HT-29 (cell line): ENCODE measurements at regions not wholly inside any gene's neighbourhood (a gene's known extent, or its start where the extent isn't known, plus 50 kb on each side); places are given as distances from the start of the nearest gene placed in this dataset.
A peak's percentile ranks its signal among the peaks of the same experiment; 100 is the strongest.

Experiments used
- DNase-seq: peaks from one replicate; pipeline ENCODE4 v3.0.0-alpha.2; 2015; ENCODE audit warnings: low spot score

DNA sequence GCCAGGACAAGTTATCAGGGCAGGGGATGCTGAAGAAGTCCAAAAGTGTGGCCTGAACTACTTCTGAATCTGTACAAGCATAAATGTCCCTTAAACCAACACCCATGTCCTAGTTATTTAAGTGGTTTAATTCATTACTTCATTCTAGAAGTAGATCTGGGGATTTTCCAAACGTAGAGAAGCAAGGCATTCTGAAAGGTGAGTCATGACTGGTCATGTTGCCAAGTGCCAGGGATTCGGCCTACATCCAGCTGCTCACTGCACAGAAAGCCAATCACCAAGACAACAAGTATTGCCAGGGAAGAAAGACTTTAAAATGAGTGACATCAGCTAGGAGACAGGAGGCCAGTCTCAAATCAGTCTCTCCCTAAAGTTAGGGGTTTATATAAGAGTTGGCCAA is 396.6 kb downstream of the GABRB3 start:
- no peak for DNase-seq

DNA sequence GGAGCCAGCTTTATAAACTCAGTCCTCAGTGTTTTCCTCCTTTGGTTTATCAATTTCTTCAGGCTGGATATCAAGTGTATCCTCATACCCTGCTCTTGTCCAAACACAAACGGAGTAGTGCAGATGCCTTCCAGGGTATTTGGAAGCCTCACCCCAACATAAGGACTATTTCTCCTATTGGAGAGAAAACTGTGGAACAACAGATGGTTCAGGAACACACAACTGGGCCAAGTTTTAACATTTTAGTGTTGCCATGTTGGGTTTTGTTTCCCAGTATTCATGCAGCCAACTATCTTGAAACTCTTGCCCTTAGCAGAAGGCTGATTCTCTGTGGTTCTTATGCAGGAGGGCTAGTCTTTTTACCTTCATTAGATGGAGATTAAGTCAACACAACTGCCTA is 398.1 kb downstream of the GABRB3 start:
- DNase-seq, result no peak

- DNase-seq, result no peak
These were observed 400.2 kb downstream of the GABRB3 start for GRCh38 chr15:26372706-26373105.

GRCh38 chr15:26365077-26365476 is 407.8 kb downstream of the GABRB3 start:
- DNase-seq, result no peak

- DNase-seq, result no peak
These were observed 413.0 kb downstream of the GABRB3 start for GRCh38 chr15:26359855-26360254.

DNA sequence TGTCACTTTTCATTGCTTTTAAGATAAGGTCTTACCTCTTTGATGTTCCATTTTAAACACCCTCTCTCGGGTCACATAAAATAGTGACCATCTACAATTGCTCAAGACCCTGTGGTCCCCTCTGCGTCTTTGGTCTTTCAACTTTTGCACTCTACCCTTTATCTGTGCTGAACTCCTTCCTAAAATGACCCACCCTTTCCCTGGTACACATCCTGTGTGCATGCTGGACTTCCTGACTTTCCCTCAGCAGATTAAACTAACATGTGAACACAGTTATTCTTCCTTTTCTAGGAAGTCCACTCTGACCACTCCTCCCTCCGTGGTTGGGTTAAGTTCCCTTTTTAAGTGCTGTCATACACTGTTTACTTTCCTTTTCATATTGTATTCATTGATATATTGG is 414.2 kb downstream of the GABRB3 start:
- no peak for DNase-seq

DNA sequence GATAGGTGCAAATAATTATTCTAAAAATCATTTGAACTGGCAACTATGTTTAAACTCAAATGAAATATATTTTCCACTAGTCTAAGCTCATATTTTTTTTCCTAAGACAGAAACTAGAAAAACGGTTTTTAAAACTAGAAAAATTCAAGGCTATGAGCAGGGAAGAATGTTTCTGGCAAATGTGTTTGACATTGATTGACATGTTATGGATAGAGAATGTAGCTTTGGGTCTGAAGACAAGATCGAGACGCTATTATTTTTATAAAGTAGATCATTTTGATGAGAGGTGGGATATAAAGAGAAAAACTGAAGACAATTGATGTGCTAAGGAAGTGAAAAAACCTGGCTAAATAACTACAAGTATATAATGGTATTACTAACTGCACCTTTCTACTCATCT is 415.2 kb downstream of the GABRB3 start:
- no peak for DNase-seq

DNA sequence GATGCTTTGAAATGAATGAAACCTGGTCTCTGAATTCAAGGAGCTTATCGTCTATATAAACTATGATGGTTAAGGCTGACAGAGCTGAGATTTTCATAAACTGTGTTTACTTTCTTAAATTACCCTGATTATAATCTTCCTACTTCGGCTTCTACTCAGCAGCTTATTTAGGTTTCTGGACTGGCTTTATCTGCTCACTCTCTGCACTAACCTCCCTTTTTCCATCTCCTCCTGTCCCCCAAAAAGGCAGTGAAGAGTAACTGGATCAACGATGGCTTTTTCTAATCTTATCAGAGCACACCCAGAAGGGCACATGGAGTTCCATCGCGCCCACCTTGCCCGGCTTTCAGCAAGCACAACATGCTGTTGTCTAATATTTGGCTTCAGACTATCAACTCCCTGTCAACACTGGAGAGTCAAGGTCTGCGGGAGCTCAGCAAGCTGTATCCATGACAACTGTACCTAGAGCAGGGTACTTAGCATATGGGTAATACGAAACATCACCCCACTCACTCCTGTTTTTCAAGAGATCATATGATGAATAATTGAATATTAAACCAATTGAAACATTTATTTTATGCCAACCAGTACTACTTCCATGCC is 417.3 kb downstream of the GABRB3 start:
- DNase-seq, result no peak

DNA sequence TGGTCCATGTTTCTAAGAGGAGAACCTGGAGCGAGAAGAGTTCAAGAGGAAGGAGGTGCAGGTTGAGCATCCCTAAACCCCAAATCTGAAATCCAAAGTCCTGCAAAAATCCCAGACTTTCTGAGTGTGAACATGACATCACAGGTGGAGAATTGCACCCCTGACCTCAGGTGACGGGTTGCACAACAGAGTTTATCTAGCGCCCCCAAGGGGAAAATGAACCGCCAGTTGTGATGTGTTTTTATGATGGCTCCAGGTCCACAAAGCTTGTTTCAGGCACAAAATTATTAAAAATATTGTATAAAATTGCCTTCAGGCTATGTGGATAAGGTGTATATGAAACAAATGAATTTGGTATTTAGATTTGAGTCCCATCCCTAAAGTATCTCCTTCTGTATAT is 420.0 kb downstream of the GABRB3 start:
- DNase-seq, result no peak

GRCh38 chr15:26352406-26352805 is 420.5 kb downstream of the GABRB3 start:
- DNase-seq, result no peak

- no peak for DNase-seq
These were observed 447.4 kb downstream of the GABRB3 start for GRCh38 chr15:26325495-26325894.

DNA sequence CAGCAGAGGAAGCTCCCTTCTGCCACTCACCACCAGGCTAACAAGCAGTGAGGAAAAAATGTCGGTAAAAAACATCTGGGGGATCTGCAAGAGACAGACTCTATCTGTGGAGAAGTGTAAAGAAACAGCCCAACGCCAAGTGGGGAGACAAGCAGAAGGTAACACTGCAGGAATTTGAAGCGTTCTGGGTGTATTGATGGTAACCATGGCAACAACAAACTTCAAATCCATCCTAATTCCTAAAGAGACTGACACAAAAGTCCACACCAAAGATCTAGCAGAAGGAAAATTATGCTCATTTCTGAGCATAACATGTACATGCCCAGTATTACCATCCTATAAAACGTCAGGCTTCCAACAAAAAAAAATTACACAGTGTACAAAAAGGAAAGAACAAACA is 449.3 kb downstream of the GABRB3 start:
- no peak for DNase-seq

- DNase-seq, result no peak
These were observed 454.2 kb downstream of the GABRB3 start for GRCh38 chr15:26318689-26319088.

DNA sequence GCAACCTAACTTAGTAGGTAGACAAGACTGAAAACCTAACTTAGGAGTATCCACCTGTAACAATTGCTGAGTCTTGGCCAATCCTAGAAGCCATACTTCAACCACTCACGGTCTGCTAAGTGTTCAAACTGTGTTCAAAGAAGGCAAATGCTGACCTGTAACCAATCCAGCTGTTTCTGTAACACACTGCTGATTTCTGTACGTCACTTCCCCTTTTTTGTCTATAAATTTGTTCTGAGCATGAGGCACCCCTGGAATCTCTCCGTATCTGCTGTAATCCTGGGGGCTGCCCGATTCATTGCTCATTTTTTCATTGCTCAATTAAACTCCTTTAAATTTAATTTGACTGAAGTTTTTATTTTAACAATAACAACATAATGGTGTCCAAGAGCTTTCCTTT is 451.4 kb upstream of the ATP10A start:
- no peak for DNase-seq

DNA sequence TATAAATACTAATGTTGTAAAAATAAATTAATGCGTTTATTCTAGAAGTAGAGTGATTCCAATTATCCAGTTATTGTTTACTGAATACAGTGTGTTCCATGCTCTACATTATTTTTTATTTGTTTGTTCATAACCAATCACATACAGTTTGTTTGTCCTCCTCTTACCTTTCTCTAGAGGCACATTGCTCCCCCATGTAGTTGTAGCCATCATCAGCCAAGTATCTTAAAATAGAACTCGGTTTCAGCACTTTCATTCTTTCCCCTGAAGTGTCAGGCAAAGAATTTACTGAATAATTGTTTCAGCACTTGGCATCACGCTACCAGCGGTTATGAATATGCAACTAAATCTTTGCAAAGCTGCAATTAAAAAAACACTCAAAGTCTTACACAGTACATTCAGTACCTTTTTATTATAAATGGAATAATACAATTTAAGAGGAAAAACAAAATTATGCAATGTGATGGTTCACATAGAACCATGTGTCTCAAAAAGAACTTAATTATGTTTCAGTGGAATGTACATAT is 448.6 kb upstream of the ATP10A start:
- no peak for DNase-seq

- DNase-seq, result no peak
These were observed 435.6 kb upstream of the ATP10A start for GRCh38 chr15:26298659-26299170.

DNA sequence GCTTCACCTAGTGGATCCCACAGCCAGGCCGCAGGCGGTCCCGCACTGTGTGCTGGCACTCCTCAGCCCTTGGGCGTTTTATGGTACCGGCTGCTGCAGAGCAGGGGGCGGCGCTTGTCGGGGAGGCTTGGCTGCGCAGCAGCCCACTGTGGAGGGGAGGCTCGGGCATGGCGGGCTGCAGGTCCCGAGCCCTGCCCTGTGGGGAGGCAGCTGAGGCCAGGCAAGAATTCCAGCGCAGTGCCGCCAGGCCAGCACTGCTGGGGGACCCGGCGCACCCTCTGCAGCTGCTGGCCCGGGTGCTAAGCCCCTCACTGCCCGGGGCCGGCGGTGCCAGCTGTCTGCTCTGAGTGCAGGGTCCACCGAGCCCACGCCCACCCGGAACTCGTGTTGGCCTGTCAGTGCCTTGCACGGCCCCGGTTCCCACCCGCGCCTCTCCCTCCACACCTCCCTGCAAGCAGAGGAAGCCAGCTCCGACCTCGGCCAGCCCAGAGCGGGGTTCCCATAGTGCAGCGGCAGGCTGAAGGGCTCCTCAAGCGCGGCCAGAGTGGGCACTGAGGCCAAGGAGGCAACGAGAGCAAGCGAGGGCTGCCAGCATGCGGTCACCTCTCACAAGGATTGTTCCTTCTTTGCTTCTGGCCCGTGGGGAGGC is 435.0 kb upstream of the ATP10A start:
- DNase-seq, result no peak

GRCh38 chr15:26295336-26296085 is 432.4 kb upstream of the ATP10A start:
- DNase-seq, result no peak

- DNase-seq, result peak; percentile 1
These were observed 431.0 kb upstream of the ATP10A start for GRCh38 chr15:26294059-26294689.

DNA sequence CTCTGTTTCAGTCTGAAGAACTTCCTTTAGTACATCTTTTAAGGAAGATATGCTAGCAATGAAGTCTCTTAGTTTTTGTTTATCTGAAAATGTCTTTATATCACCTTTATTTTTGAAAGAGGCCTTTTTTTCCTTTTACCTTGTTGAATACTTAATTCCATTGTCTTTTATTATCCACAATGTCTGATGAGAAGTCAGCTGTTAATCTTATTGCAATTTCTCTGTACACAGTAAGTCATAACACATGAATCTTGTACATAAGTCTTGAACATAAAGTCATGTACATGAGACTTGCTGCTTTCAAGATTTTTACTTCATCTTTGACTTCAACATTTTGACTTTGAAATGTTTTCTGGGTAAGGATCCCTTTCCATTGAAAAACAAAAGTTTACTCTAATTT is 424.3 kb upstream of the ATP10A start:
- no peak for DNase-seq

GRCh38 chr15:26280281-26280680 is 417.2 kb upstream of the ATP10A start:
- no peak for DNase-seq

- no peak for DNase-seq
These were observed 398.8 kb upstream of the ATP10A start for GRCh38 chr15:26261966-26262365.
